ENCODE measurements at regions not wholly inside any gene's neighbourhood (a gene's known extent, or its start where the extent isn't known, plus 50 kb on each side); places are given as distances from the start of the nearest gene placed in this dataset.

DNA sequence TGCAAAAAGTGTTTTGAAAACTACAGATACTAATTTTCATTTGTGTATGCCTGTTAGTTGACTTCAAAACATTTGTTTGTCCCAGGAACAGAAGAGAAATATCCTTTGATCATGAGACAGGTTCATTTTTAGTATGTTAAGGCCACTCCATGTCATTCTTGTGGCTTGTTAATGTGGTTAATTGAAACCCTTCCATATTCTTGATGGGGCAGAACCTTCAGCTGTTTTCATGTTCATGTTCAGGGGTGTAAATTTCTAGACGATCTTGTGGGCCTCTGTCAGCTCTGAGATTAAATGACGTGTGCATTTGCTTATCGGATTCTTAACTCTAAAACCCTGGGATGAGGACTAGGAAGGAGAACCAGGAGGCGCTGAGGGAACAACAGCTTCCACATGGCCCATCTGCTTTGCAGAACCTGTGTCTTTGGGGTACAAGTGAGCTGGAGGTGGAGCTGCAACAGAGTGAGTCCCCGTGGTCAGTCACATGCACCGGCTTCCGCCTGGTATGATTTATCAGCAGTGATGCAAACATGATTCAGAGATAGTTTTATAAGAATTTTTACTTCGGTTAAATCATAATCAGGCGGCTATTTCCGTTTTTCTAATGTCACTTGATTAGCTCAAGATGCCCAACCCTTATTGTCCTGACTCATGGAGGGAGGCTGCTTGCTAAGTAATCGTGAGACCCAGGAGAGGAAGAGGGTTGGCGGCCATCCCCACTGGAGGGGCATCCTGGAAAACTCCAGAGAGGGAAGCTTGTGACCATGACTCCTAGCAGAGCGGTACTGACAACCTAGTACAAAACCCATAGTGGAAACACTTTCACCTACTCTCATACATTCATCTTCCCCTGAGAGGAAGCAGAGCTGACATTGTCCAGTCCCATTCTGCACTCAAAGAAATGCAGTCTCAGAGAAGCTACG is 138.4 kb downstream of the C9orf152 start:
- Histone ChIP-seq H3K4me3 (peak overlapping the region; percentile 6), H3K27ac (peak overlapping the region in 1 of 2 donors; percentile 47)
- TF ChIP-seq CTCF (IDR thresholded peaks at IDR 0.05): no peak
- no peak for DNase-seq (ENCODE audit: low spot score)

- no peak for DNase-seq (ENCODE audit: low spot score)
- no peak overlapping the region for H3K27ac ChIP-seq
- TF ChIP-seq CTCF (IDR thresholded peaks at IDR 0.05): no peak
- no peak overlapping the region for H3K4me3 ChIP-seq
Measured at GRCh38 chr9:110072597-110073355, 135.2 kb downstream of the C9orf152 start.

GRCh38 chr9:110073356-110073905 is 134.5 kb downstream of the C9orf152 start:
- H3K27ac ChIP-seq: no peak overlapping the region
- DNase-seq (ENCODE audit: low spot score): no peak
- TF ChIP-seq CTCF (IDR thresholded peaks at IDR 0.05): no peak

GRCh38 chr9:110076894-110077725 is 130.8 kb downstream of the C9orf152 start:
- H3K4me3 ChIP-seq: no peak overlapping the region
- no peak overlapping the region for H3K27ac ChIP-seq
- no peak for TF ChIP-seq CTCF (IDR thresholded peaks at IDR 0.05)
- DNase-seq (ENCODE audit: low spot score): no peak

More at GRCh38 chr9:110073356-110073905, 134.5 kb downstream of the C9orf152 start:
- H3K4me3 ChIP-seq: no peak overlapping the region

GRCh38 chr9:110077925-110078324 is 130.0 kb downstream of the C9orf152 start:
- no peak for TF ChIP-seq CTCF (IDR thresholded peaks at IDR 0.05)
- H3K4me3 ChIP-seq: no peak overlapping the region
- DNase-seq (ENCODE audit: low spot score): no peak
- peak overlapping the region in 1 of 2 donors; percentile 24 for H3K27ac ChIP-seq

- TF ChIP-seq CTCF (IDR thresholded peaks at IDR 0.05): no peak
- Histone ChIP-seq H3K27ac (peak overlapping the region; percentile 9 to 24), H3K4me3 (no peak overlapping the region)
- DNase-seq (ENCODE audit: low spot score): no peak
Measured at GRCh38 chr9:110078604-110079003, 129.4 kb downstream of the C9orf152 start.

Data from coronary artery (tissue), 2 donors.